NB4 (cell line): ENCODE measurements at regions not wholly inside any gene's neighbourhood (a gene's known extent, or its start where the extent isn't known, plus 50 kb on each side); places are given as distances from the start of the nearest gene placed in this dataset.

ENCODE experiments used
- DNase-seq: peaks from one replicate; pipeline ENCODE4 v3.0.0; 2010; ENCODE audit warnings: low read depth
- H3K4me3 ChIP-seq: one replicate; pipeline ENCODE4 v1.5.1; 2011; ENCODE audit warnings: mild to moderate bottlenecking, low read depth, low read length, moderate library complexity
- CTCF ChIP-seq: IDR thresholded peaks from one replicate; pipeline ENCODE4 v1.5.1; 2012; ENCODE audit warnings: low read depth, low read length
- MAX ChIP-seq: IDR thresholded peaks from 2 replicates; pipeline ENCODE4 v1.6.1; 2011; ENCODE audit warnings: low read depth, low read length
- MYC ChIP-seq: IDR thresholded peaks from 2 replicates; pipeline ENCODE4 v1.6.1; 2011; ENCODE audit warnings: low read depth, low read length
- POLR2A ChIP-seq: IDR thresholded peaks from 2 replicates; pipeline ENCODE4 v1.6.1; 2011; ENCODE audit warnings: mild to moderate bottlenecking; ENCODE audit not compliant: insufficient read length; ENCODE audit errors: extremely low read depth

- no peak for DNase-seq
- no peak overlapping the region for H3K4me3 ChIP-seq
- TF ChIP-seq CTCF, result no peak
- TF ChIP-seq MYC, result no peak
These were observed 179.1 kb downstream of the FGF1 start for GRCh38 chr5:142506756-142507155.

- no peak for DNase-seq
- no peak for TF ChIP-seq POLR2A
- TF ChIP-seq MYC, result no peak
- TF ChIP-seq MAX, result no peak
- no peak for TF ChIP-seq CTCF
- H3K4me3 ChIP-seq, result no peak overlapping the region
These were observed 179.8 kb downstream of the FGF1 start for GRCh38 chr5:142506046-142506445.

- H3K4me3 ChIP-seq, result no peak overlapping the region
- no peak for DNase-seq
- TF ChIP-seq MAX (no peak), CTCF (no peak), POLR2A (no peak), MYC (no peak)
These were observed 177.1 kb upstream of the SPRY4 start for GRCh38 chr5:142501890-142502289.

GRCh38 chr5:142500227-142500905 is 175.5 kb upstream of the SPRY4 start:
- TF ChIP-seq MAX (no peak), MYC (no peak), POLR2A (no peak), CTCF (no peak)
- H3K4me3 ChIP-seq, result no peak overlapping the region

GRCh38 chr5:142499591-142500226 is 174.9 kb upstream of the SPRY4 start:
- TF ChIP-seq CTCF (no peak), POLR2A (no peak), MYC (no peak), MAX (no peak)
- no peak for DNase-seq
- H3K4me3 ChIP-seq, result no peak overlapping the region

More at GRCh38 chr5:142500227-142500905, 175.5 kb upstream of the SPRY4 start:
- DNase-seq, result no peak

- no peak overlapping the region for H3K4me3 ChIP-seq
- TF ChIP-seq CTCF, result no peak
- no peak for TF ChIP-seq MYC
- TF ChIP-seq MAX, result no peak
- no peak for TF ChIP-seq POLR2A
- no peak for DNase-seq
These were observed 173.5 kb upstream of the SPRY4 start for GRCh38 chr5:142498298-142498697.
